Naive B cell (primary cell): ENCODE measurements at regions not wholly inside any gene's neighbourhood (a gene's known extent, or its start where the extent isn't known, plus 50 kb on each side); places are given as distances from the start of the nearest gene placed in this dataset.
A peak's percentile ranks its signal among the peaks of the same experiment; 100 is the strongest.

Experiments used
- ATAC-seq, 2 donors: fragments of 150-1000 bp; cut with Tn5 transposase; 2 replicates each; pipeline ENCODE4 v1.10.0; 2021; ENCODE audit warnings: low read depth in 2 of 2, mild to moderate bottlenecking in 2 of 2, moderate library complexity in 2 of 2
- DNase-seq: peaks from one replicate; pipeline ENCODE4 v3.0.0; 2022
- H3K27ac Mint-ChIP-seq, 6 donors: one replicate each; pipeline ENCODE4 v1.8.0; 2020 to 2022; ENCODE audit warnings: mild to moderate bottlenecking in 6 of 6, mixed read lengths in 6 of 6, moderate library complexity in 5 of 6, inconsistent platforms in 2 of 6
- H3K27me3 Mint-ChIP-seq, 3 donors: one replicate each; pipeline ENCODE4 v1.8.0; 2021 to 2022; ENCODE audit warnings: mixed read lengths in 3 of 3, mild to moderate bottlenecking in 1 of 3
- H3K36me3 Mint-ChIP-seq, 2 donors: one replicate each; pipeline ENCODE4 v1.8.0; 2020 to 2022; ENCODE audit warnings: mixed read lengths in 2 of 2, inconsistent platforms in 1 of 2, mild to moderate bottlenecking in 1 of 2
- H3K4me1 Mint-ChIP-seq, 3 donors: one replicate each; pipeline ENCODE4 v1.8.0; 2020 to 2022; ENCODE audit warnings: mixed read lengths in 3 of 3, inconsistent platforms in 1 of 3, mild to moderate bottlenecking in 1 of 3, moderate library complexity in 1 of 3
- H3K4me3 Mint-ChIP-seq, 8 donors: one replicate each; pipeline ENCODE4 v1.8.0; 2020 to 2022; ENCODE audit warnings: mild to moderate bottlenecking in 8 of 8, mixed read lengths in 8 of 8, moderate library complexity in 8 of 8, inconsistent platforms in 2 of 8
- H3K9me3 Mint-ChIP-seq, 7 donors: one replicate each; pipeline ENCODE4 v1.8.0; 2020 to 2022; ENCODE audit warnings: mixed read lengths in 7 of 7, mild to moderate bottlenecking in 5 of 7, inconsistent platforms in 2 of 7, moderate library complexity in 1 of 7

- no peaks in the 10 kb centered on the region for H3K36me3 Mint-ChIP-seq
- no peaks in the 10 kb centered on the region for H3K4me1 Mint-ChIP-seq
- H3K4me3 Mint-ChIP-seq: no peak overlapping the region
- ATAC-seq: no peak
- peaks cover 0 to 3% (median 0%) of the 10 kb centered on the region in 7 donors for H3K9me3 Mint-ChIP-seq
- no peak for DNase-seq
- peaks cover 13% of the 10 kb centered on the region in 3 donors for H3K27me3 Mint-ChIP-seq
- peak overlapping the region in 1 of 6 donors; percentile 0 for H3K27ac Mint-ChIP-seq
Measured at GRCh38 chr6:88263591-88263990, 97.4 kb upstream of the CNR1 start.

GRCh38 chr6:88262332-88262731, 96.2 kb upstream of the CNR1 start:
- peaks cover 8 to 13% (median 10%) of the 10 kb centered on the region in 3 donors for H3K27me3 Mint-ChIP-seq
- H3K9me3 Mint-ChIP-seq: peaks cover 0 to 8% (median 2%) of the 10 kb centered on the region in 7 donors
- no peaks in the 10 kb centered on the region for H3K4me1 Mint-ChIP-seq
- no peak overlapping the region for H3K27ac Mint-ChIP-seq
- H3K36me3 Mint-ChIP-seq: no peaks in the 10 kb centered on the region
- H3K4me3 Mint-ChIP-seq: no peak overlapping the region
- no peak for ATAC-seq
- no peak for DNase-seq

GRCh38 chr6:88251301-88251700, 85.2 kb upstream of the CNR1 start:
- Mint-ChIP-seq H3K27me3 (peaks cover 14 to 43% (median 26%) of the 10 kb centered on the region in 3 donors), H3K9me3 (peaks cover 8 to 29% (median 25%) of the 10 kb centered on the region in 7 donors), H3K4me1 (no peaks in the 10 kb centered on the region), H3K27ac (no peak overlapping the region), H3K36me3 (peaks cover 11 to 14% of the 10 kb centered on the region in 2 donors), H3K4me3 (no peak overlapping the region)
- ATAC-seq (no peak), DNase-seq (no peak)

- peaks cover 2 to 9% (median 4%) of the 10 kb centered on the region in 7 donors for H3K9me3 Mint-ChIP-seq
- no peak for ATAC-seq
- peaks cover 0 to 5% of the 10 kb centered on the region in 2 donors for H3K36me3 Mint-ChIP-seq
- H3K4me1 Mint-ChIP-seq: no peaks in the 10 kb centered on the region
- H3K27me3 Mint-ChIP-seq: peaks cover 26 to 37% (median 26%) of the 10 kb centered on the region in 3 donors
- DNase-seq: no peak
- H3K27ac Mint-ChIP-seq: no peak overlapping the region
- no peak overlapping the region for H3K4me3 Mint-ChIP-seq
Measured at GRCh38 chr6:88248709-88249321, 82.7 kb upstream of the CNR1 start.

GRCh38 chr6:88246654-88247053, 80.5 kb upstream of the CNR1 start:
- DNase-seq (no peak), ATAC-seq (no peak)
- Mint-ChIP-seq H3K27ac (no peak overlapping the region), H3K9me3 (peaks cover 0 to 7% (median 4%) of the 10 kb centered on the region in 7 donors), H3K36me3 (no peaks in the 10 kb centered on the region), H3K4me1 (no peaks in the 10 kb centered on the region), H3K27me3 (peaks cover 18 to 28% (median 23%) of the 10 kb centered on the region in 3 donors), H3K4me3 (no peak overlapping the region)

- Mint-ChIP-seq H3K36me3 (no peaks in the 10 kb centered on the region), H3K4me1 (no peaks in the 10 kb centered on the region), H3K4me3 (no peak overlapping the region), H3K27ac (no peak overlapping the region), H3K27me3 (peaks cover 17 to 27% (median 18%) of the 10 kb centered on the region in 3 donors), H3K9me3 (peaks cover 0 to 9% (median 8%) of the 10 kb centered on the region in 7 donors)
- DNase-seq: no peak
- no peak for ATAC-seq
Measured at GRCh38 chr6:88244721-88245120, 78.6 kb upstream of the CNR1 start.

- Mint-ChIP-seq H3K27me3 (peaks cover 0 to 15% (median 7%) of the 10 kb centered on the region in 3 donors), H3K27ac (peak overlapping the region in 1 of 6 donors; percentile 34), H3K4me1 (peaks cover 6 to 9% (median 9%) of the 10 kb centered on the region in 3 donors), H3K9me3 (peaks cover 0 to 13% (median 8%) of the 10 kb centered on the region in 7 donors), H3K36me3 (no peaks in the 10 kb centered on the region), H3K4me3 (no peak overlapping the region)
- DNase-seq (no peak), ATAC-seq (no peak)
Measured at GRCh38 chr6:88238901-88239300, 72.8 kb upstream of the CNR1 start.

GRCh38 chr6:88238065-88238464, 71.9 kb upstream of the CNR1 start:
- ATAC-seq: peak; percentile 73 to 81
- H3K4me3 Mint-ChIP-seq: peak overlapping the region in 1 of 8 donors; percentile 23
- peak; percentile 55 for DNase-seq
- peaks cover 0 to 2% of the 10 kb centered on the region in 2 donors for H3K36me3 Mint-ChIP-seq
- H3K9me3 Mint-ChIP-seq: peaks cover under 1 to 22% (median 10%) of the 10 kb centered on the region in 7 donors
- H3K27me3 Mint-ChIP-seq: peaks cover 0 to 18% (median 7%) of the 10 kb centered on the region in 3 donors
- peaks cover 6 to 9% (median 9%) of the 10 kb centered on the region in 3 donors for H3K4me1 Mint-ChIP-seq
- peak overlapping the region in 2 of 6 donors; percentile 11 to 12 for H3K27ac Mint-ChIP-seq

- ATAC-seq: no peak
- H3K27ac Mint-ChIP-seq: no peak overlapping the region
- H3K4me1 Mint-ChIP-seq: peaks cover 6 to 9% (median 9%) of the 10 kb centered on the region in 3 donors
- H3K9me3 Mint-ChIP-seq: peaks cover 8 to 30% (median 19%) of the 10 kb centered on the region in 7 donors
- H3K4me3 Mint-ChIP-seq: no peak overlapping the region
- H3K36me3 Mint-ChIP-seq: peaks cover 6 to 9% of the 10 kb centered on the region in 2 donors
- H3K27me3 Mint-ChIP-seq: peaks cover 0 to 23% (median 0%) of the 10 kb centered on the region in 3 donors
- no peak for DNase-seq
Measured at GRCh38 chr6:88236612-88237360, 70.6 kb upstream of the CNR1 start.

- H3K4me3 Mint-ChIP-seq: no peak overlapping the region
- peaks cover 18 to 63% (median 44%) of the 10 kb centered on the region in 7 donors for H3K9me3 Mint-ChIP-seq
- H3K36me3 Mint-ChIP-seq: peaks cover 23 to 25% of the 10 kb centered on the region in 2 donors
- ATAC-seq: no peak
- no peak for DNase-seq
- peaks cover 0 to 22% (median 0%) of the 10 kb centered on the region in 3 donors for H3K27me3 Mint-ChIP-seq
- no peak overlapping the region for H3K27ac Mint-ChIP-seq
- H3K4me1 Mint-ChIP-seq: peaks cover 4 to 5% (median 4%) of the 10 kb centered on the region in 3 donors
Measured at GRCh38 chr6:88232753-88233152, 66.6 kb upstream of the CNR1 start.

GRCh38 chr6:88223298-88223697, 57.2 kb upstream of the CNR1 start:
- H3K4me3 Mint-ChIP-seq: no peak overlapping the region
- peaks cover 0 to 4% of the 10 kb centered on the region in 2 donors for H3K36me3 Mint-ChIP-seq
- H3K27me3 Mint-ChIP-seq: peaks cover 12 to 36% (median 13%) of the 10 kb centered on the region in 3 donors

GRCh38 chr6:88220493-88220892, 54.3 kb upstream of the CNR1 start:
- peaks cover 13 to 28% (median 22%) of the 10 kb centered on the region in 3 donors for H3K27me3 Mint-ChIP-seq
- H3K36me3 Mint-ChIP-seq: no peaks in the 10 kb centered on the region
- H3K27ac Mint-ChIP-seq: no peak overlapping the region
- no peak for ATAC-seq
- peaks cover 0 to 2% (median 0%) of the 10 kb centered on the region in 7 donors for H3K9me3 Mint-ChIP-seq
- DNase-seq: no peak
- no peak overlapping the region for H3K4me3 Mint-ChIP-seq
- no peaks in the 10 kb centered on the region for H3K4me1 Mint-ChIP-seq

More at GRCh38 chr6:88223298-88223697, 57.2 kb upstream of the CNR1 start:
- H3K9me3 Mint-ChIP-seq: peaks cover 0 to 10% (median 2%) of the 10 kb centered on the region in 7 donors
- no peaks in the 10 kb centered on the region for H3K4me1 Mint-ChIP-seq
- DNase-seq: no peak
- no peak overlapping the region for H3K27ac Mint-ChIP-seq
- ATAC-seq: no peak

- no peak overlapping the region for H3K4me3 Mint-ChIP-seq
- H3K9me3 Mint-ChIP-seq: peaks cover 0 to 2% (median 0%) of the 10 kb centered on the region in 7 donors
- peaks cover 18 to 26% (median 22%) of the 10 kb centered on the region in 3 donors for H3K27me3 Mint-ChIP-seq
- H3K27ac Mint-ChIP-seq: no peak overlapping the region
- DNase-seq (no peak), ATAC-seq (no peak)
- H3K36me3 Mint-ChIP-seq: no peaks in the 10 kb centered on the region
- no peaks in the 10 kb centered on the region for H3K4me1 Mint-ChIP-seq
Measured at GRCh38 chr6:88216182-88216581, 50.0 kb upstream of the CNR1 start.
